ENCODE measurements at regions not wholly inside any gene's neighbourhood (a gene's known extent, or its start where the extent isn't known, plus 50 kb on each side); places are given as distances from the start of the nearest gene placed in this dataset.
A peak's percentile ranks its signal among the peaks of the same experiment; 100 is the strongest.
"Not testable (repeated sequence)": the region's sequence is repeated elsewhere in the genome, so short reads cannot be mapped to it uniquely, and the experiment has no call there.

DNA sequence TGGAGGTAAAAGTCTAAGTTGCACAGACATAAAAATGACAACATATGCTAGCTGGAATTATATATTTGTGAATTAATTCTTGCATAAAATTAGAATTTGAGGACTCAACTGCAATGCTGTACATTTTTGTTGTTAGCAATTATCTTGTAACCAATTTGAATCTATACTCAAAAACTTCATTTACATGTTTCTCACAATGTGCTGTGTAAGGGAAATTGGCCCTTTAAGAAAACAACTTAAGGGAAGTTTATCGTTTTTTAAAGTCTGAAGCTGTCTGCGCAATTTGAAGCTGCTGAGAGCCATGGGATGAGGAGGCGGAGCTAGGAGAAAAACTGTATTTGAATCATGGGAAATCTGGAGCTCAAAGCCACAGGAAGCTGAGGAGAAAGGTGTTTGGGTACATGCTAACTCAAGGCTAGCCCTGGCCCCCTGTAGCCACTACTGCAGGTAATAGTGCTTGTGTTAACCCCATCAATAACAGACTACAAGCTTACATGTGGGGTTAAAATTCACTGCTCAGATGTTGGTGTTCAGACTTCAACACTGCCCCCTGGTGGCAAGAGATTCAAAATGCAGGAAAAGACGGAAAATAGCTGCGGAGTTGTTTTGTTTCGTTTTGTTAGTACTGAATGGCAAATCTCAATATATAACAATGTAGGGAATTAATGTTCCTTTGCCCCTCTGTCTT is 126.1 kb downstream of the BRD1 start:
- Mint-ChIP-seq H3K27ac (no peak overlapping the region), H3K4me3 (no peak overlapping the region), H3K4me1 (peaks cover 5% of the 10 kb centered on the region), H3K9me3 (peaks cover 16% of the 10 kb centered on the region), H3K36me3 (ENCODE audit: low read depth) (no peaks in the 10 kb centered on the region), H3K27me3 (ENCODE audit: low read depth) (peaks cover 57% of the 10 kb centered on the region)
- TF ChIP-seq, protein P1, sequence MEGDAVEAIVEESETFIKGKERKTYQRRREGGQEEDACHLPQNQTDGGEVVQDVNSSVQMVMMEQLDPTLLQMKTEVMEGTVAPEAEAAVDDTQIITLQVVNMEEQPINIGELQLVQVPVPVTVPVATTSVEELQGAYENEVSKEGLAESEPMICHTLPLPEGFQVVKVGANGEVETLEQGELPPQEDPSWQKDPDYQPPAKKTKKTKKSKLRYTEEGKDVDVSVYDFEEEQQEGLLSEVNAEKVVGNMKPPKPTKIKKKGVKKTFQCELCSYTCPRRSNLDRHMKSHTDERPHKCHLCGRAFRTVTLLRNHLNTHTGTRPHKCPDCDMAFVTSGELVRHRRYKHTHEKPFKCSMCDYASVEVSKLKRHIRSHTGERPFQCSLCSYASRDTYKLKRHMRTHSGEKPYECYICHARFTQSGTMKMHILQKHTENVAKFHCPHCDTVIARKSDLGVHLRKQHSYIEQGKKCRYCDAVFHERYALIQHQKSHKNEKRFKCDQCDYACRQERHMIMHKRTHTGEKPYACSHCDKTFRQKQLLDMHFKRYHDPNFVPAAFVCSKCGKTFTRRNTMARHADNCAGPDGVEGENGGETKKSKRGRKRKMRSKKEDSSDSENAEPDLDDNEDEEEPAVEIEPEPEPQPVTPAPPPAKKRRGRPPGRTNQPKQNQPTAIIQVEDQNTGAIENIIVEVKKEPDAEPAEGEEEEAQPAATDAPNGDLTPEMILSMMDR (IDR thresholded peaks at IDR 0.05; ENCODE audit: unreplicated experiment in 3 of 3), result peak in 2 of 3 experiments; percentile 19 to 37

DNA sequence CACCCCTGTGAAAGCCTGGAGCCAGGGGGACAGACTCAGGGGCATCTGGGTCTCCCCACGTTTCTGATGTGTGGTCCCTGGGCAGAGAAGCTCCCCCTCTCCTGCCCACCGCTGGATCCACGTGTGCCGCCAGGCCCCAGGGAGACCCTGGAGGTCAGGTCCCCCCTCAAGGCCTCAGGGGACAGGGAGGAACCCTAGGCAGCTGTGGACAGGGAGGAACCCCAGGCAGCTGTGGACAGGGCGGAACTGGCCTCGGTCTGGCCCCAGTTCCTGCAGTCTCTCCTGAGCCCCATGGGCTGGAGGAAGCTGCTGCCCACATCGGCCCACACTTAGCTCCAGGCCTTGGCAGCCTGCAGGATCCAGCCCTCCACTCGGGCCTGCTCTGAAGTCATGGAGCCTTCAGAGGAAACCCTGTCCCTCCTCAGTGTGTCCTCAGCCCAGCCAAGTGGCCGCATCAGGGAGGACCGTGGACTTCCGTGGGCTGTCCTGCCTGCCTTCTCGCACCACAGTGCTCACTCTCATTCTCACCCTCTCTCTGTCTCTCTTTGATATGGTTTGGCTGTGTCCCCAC is 127.7 kb downstream of the BRD1 start:
- TF ChIP-seq, protein P1 (IDR thresholded peaks at IDR 0.05; ENCODE audit: unreplicated experiment in 3 of 3), result no peak
- H3K9me3 Mint-ChIP-seq, result peaks cover 22% of the 10 kb centered on the region
- H3K4me3 Mint-ChIP-seq, result no peak overlapping the region
- H3K27ac Mint-ChIP-seq, result no peak overlapping the region
- H3K4me1 Mint-ChIP-seq, result peaks cover 5% of the 10 kb centered on the region
- H3K36me3 Mint-ChIP-seq (ENCODE audit: low read depth), result no peaks in the 10 kb centered on the region
- peaks cover 47% of the 10 kb centered on the region for H3K27me3 Mint-ChIP-seq (ENCODE audit: low read depth)

DNA sequence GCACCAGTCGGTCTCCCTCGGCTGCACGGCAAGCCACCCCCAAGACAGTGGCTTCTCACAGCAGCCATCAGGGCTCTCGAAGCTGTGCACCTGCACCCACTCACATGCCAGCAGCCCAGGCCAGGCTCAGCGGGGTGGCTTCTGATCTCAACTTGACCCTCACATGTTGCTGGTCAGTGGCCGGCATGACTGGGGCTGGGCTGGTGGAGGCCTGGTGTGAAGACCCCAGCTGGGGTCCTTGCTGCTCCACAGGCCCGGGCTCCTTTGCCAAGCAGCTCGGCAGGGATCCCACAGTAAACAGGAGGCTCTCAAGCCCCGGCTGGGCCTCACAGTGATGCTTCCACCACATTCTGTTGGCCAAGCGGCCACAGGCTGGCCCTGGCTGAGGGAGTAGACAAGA is 128.2 kb downstream of the BRD1 start:
- Mint-ChIP-seq H3K27ac (no peak overlapping the region), H3K9me3 (peaks cover 22% of the 10 kb centered on the region), H3K27me3 (ENCODE audit: low read depth) (peaks cover 46% of the 10 kb centered on the region), H3K4me3 (no peak overlapping the region), H3K36me3 (ENCODE audit: low read depth) (no peaks in the 10 kb centered on the region), H3K4me1 (peaks cover 5% of the 10 kb centered on the region)
- TF ChIP-seq, protein P1 (IDR thresholded peaks at IDR 0.05; ENCODE audit: unreplicated experiment in 3 of 3), result no peak

DNA sequence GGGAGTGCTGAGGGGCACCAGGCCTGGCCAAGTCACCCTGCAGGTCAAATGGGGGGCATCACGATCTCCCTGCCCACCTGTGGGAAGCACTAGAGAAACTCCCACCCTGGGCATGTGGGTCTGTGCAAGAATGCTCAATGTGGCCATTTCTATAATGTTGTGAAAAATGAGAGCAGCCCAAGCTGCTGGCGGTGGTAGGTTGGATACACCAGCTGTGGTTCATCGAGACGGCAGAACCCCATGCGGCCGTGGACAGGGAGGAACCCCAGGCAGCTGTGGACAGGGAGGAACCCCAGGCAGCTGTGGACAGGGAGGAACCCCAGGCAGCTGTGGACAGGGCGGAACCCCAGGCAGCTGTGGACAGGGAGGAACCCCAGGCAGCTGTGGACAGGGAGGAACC is 129.1 kb downstream of the BRD1 start:
- not testable (repeated sequence) for H3K27ac Mint-ChIP-seq; H3K4me3 Mint-ChIP-seq; H3K4me1 Mint-ChIP-seq; H3K36me3 Mint-ChIP-seq (ENCODE audit: low read depth)
- H3K27me3 Mint-ChIP-seq (ENCODE audit: low read depth), result peaks cover 37% of the 10 kb centered on the region
- peaks cover 22% of the 10 kb centered on the region for H3K9me3 Mint-ChIP-seq

DNA sequence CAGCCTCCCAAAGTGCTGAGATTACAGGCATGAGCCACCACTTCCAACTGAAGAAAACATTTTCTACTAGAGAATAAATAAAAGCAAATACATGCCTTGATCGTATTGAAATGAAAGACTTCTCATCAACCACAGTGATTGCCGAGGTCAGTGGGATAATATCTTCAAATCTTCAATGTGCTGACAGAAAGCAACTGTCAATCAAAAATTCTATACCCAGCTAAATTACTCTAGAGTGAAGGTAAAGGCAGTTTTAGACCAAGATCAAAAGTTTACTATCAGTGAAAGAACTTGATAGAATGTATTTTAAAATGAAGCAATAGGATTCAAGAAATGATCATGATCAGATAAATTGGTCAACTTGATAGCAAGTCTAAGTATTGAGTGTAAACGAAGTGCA is 130.6 kb downstream of the BRD1 start:
- Mint-ChIP-seq H3K4me1 (no peaks in the 10 kb centered on the region), H3K4me3 (no peak overlapping the region), H3K9me3 (peaks cover 24% of the 10 kb centered on the region), H3K27me3 (ENCODE audit: low read depth) (peaks cover 27% of the 10 kb centered on the region), H3K36me3 (ENCODE audit: low read depth) (no peaks in the 10 kb centered on the region), H3K27ac (no peak overlapping the region)
- TF ChIP-seq, protein P1 (IDR thresholded peaks at IDR 0.05; ENCODE audit: unreplicated experiment in 3 of 3), result no peak

DNA sequence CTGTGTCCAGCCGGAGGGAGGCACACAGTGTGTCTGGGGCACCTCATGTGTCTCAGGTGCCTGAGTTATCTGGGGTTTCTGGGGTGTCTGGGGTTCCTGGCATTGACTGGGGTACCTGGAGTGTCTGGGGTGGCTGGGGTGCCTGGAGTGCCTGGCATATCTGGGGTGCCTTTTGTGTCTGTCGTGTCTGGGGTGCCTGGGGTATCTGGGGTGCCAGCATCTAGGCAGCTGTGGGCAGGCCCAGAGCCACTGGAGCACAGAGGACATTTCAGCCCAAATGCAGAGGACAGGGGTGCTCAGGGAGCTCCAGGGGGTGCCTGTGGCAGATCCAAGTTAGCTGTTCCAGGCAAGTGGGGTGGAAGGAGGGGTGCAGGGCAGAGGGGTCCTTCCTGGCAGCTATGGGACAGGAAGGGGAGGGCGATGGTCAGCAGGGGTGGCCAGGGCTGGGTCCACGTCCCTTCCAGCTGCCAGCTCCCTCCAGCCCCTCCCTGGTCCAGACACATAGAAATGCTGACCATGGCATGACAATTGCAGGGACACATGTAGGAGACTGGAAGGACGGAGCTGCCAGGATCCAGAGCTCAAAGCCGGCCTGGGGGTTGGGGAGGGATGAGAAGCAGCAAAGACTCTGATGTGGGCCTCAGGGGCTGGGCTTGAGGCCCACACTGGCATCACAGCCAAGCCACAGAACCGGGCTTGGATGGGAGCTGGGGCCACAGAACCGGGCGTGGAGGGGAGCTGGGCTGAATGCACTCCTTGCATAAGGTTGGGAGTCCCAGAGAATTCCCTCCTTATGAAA is 133.0 kb downstream of the BRD1 start:
- TF ChIP-seq, protein P1 (IDR thresholded peaks at IDR 0.05; ENCODE audit: unreplicated experiment in 3 of 3), result no peak
- H3K4me3 Mint-ChIP-seq, result no peak overlapping the region
- H3K36me3 Mint-ChIP-seq (ENCODE audit: low read depth), result no peaks in the 10 kb centered on the region
- H3K4me1 Mint-ChIP-seq, result no peaks in the 10 kb centered on the region
- peaks cover 31% of the 10 kb centered on the region for H3K9me3 Mint-ChIP-seq
- H3K27ac Mint-ChIP-seq, result no peak overlapping the region
- H3K27me3 Mint-ChIP-seq (ENCODE audit: low read depth), result peaks cover 31% of the 10 kb centered on the region

Measured in nephron (organoid).